Mesendoderm (in vitro differentiated cells): ENCODE measurements at regions not wholly inside any gene's neighbourhood (a gene's known extent, or its start where the extent isn't known, plus 50 kb on each side); places are given as distances from the start of the nearest gene placed in this dataset.

Source experiments
- DNase-seq: peaks from one replicate; pipeline ENCODE4 v3.0.0; 2013
- H2AK5ac ChIP-seq: 2 replicates; pipeline ENCODE4 v1.6.1; 2013; ENCODE audit warnings: low read length, inconsistent platforms
- H2BK120ac ChIP-seq: 2 replicates; pipeline ENCODE4 v1.6.1; 2013; ENCODE audit warnings: low read depth, mild to moderate bottlenecking, low read length, moderate library complexity, mixed read lengths
- H2BK15ac ChIP-seq: replicated peaks from 2 replicates; pipeline ENCODE4 v1.6.1; 2013; ENCODE audit warnings: low read depth, mild to moderate bottlenecking, moderate library complexity
- H2BK5ac ChIP-seq: 2 replicates; pipeline ENCODE4 v1.6.1; 2013; ENCODE audit warnings: low read length, inconsistent platforms
- H3K18ac ChIP-seq: 2 replicates; pipeline ENCODE4 v1.6.1; 2013; ENCODE audit warnings: mild to moderate bottlenecking, low read length, mixed read lengths
- H3K23ac ChIP-seq: one replicate; pipeline ENCODE4 v1.6.1; 2013; ENCODE audit warnings: low read length
- H3K27ac ChIP-seq: 2 replicates; pipeline ENCODE4 v1.5.1; 2013; ENCODE audit warnings: low read depth, mild to moderate bottlenecking, inconsistent platforms, low read length, moderate library complexity
- H3K27me3 ChIP-seq: 2 replicates; pipeline ENCODE4 v1.6.1; 2013; ENCODE audit warnings: low read length, control low read depth, mild to moderate bottlenecking, inconsistent platforms; ENCODE audit not compliant: insufficient read depth, poor library complexity
- H3K36me3 ChIP-seq: 2 replicates; pipeline ENCODE4 v1.6.1; 2013; ENCODE audit warnings: low read length, inconsistent platforms; ENCODE audit not compliant: control insufficient read depth, insufficient read depth
- H3K4ac ChIP-seq: one replicate; pipeline ENCODE4 v1.6.1; 2013; ENCODE audit warnings: low read depth, mild to moderate bottlenecking, low read length, moderate library complexity
- H3K4me1 ChIP-seq: 2 replicates; pipeline ENCODE4 v1.6.1; 2013; ENCODE audit warnings: low read depth, low read length, inconsistent platforms; ENCODE audit not compliant: control insufficient read depth
- H3K4me2 ChIP-seq: 2 replicates; pipeline ENCODE4 v1.6.1; 2013; ENCODE audit warnings: low read length
- H3K4me3 ChIP-seq: 2 replicates; pipeline ENCODE4 v1.5.1; 2013; ENCODE audit warnings: mild to moderate bottlenecking, low read length
- H3K56ac ChIP-seq: one replicate; pipeline ENCODE4 v1.6.1; 2013; ENCODE audit warnings: low read length
- H3K79me1 ChIP-seq: 2 replicates; pipeline ENCODE4 v1.6.1; 2013; ENCODE audit warnings: low read length, inconsistent platforms
- H3K79me2 ChIP-seq: 2 replicates; pipeline ENCODE4 v1.6.1; 2013; ENCODE audit warnings: mild to moderate bottlenecking, low read length; ENCODE audit not compliant: control insufficient read depth, insufficient read depth
- H3K9ac ChIP-seq: 2 replicates; pipeline ENCODE4 v1.6.1; 2013; ENCODE audit warnings: low read length, inconsistent platforms
- H4K5ac ChIP-seq: one replicate; pipeline ENCODE4 v1.6.1; 2013; ENCODE audit warnings: low read length
- H4K8ac ChIP-seq: one replicate; pipeline ENCODE4 v1.6.1; 2013; ENCODE audit warnings: low read depth, mild to moderate bottlenecking, control low read depth, low read length, moderate library complexity
- WGBS: extraction: QIAGEN DNeasy Blood & Tissue Kit; methylation state at CpG from one replicate; pipeline ENCODE4 v1.1.7; 2013; ENCODE audit warnings: low lambda C conversion rate, missing lambda C conversion rate; ENCODE audit not compliant: insufficient coverage; ENCODE audit errors: extremely low coverage; 5-methylcytosine and 5-hydroxymethylcytosine counted together

DNA sequence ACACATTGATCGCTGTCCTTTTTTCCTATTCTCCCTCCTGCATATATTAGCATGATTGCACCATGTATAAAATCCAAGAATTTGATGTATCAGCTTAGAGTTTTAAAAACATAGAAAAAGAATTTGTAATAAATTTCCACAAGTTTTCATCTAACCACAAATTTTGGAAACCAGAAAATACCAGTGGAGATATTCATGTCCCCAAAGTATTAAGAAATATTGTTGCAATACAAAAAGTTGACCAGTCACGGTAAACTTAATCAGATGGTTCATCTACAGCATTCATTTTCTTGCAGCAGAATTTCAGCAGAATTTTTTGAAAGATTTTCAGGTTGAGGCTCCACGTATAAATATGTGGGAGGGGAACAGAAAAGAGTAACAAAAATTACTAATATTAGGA is 500.9 kb upstream of the MDFIC2 start:
- Histone ChIP-seq H3K79me1 (no peaks in the 10 kb centered on the region), H2BK120ac (no peak overlapping the region), H3K4ac (no peak overlapping the region), H3K36me3 (no peaks in the 10 kb centered on the region), H3K9ac (no peak overlapping the region), H4K5ac (no peak overlapping the region), H3K27ac (no peak overlapping the region), H3K4me1 (no peaks in the 10 kb centered on the region), H3K4me3 (no peak overlapping the region), H4K8ac (no peak overlapping the region), H3K18ac (no peak overlapping the region), H2BK5ac (no peak overlapping the region), H3K4me2 (no peak overlapping the region), H3K23ac (no peak overlapping the region), H2AK5ac (no peak overlapping the region), H3K79me2 (no peaks in the 10 kb centered on the region), H2BK15ac (no peak overlapping the region), H3K56ac (no peak overlapping the region), H3K27me3 (no peaks in the 10 kb centered on the region)
- no peak for DNase-seq
- no CpG with 5 or more reads among the region's 3 CpGs for WGBS

GRCh38 chr3:70811880-70812279 is 499.4 kb upstream of the MDFIC2 start:
- H3K36me3 ChIP-seq = no peaks in the 10 kb centered on the region
- no peaks in the 10 kb centered on the region for H3K4me1 ChIP-seq
- H3K27me3 ChIP-seq = no peaks in the 10 kb centered on the region
- peak; percentile 35 for DNase-seq
- no peak overlapping the region for H3K4me2 ChIP-seq
- no peak overlapping the region for H4K5ac ChIP-seq
- H3K79me2 ChIP-seq = no peaks in the 10 kb centered on the region
- no peak overlapping the region for H2AK5ac ChIP-seq
- H3K23ac ChIP-seq = no peak overlapping the region
- H3K9ac ChIP-seq = no peak overlapping the region
- no peak overlapping the region for H2BK120ac ChIP-seq
- no CpG with 5 or more reads among the region's 2 CpGs for WGBS
- no peak overlapping the region for H4K8ac ChIP-seq
- no peak overlapping the region for H3K56ac ChIP-seq
- H3K4me3 ChIP-seq = no peak overlapping the region
- H2BK5ac ChIP-seq = no peak overlapping the region
- H3K18ac ChIP-seq = no peak overlapping the region
- no peak overlapping the region for H3K27ac ChIP-seq
- H3K4ac ChIP-seq = no peak overlapping the region
- H2BK15ac ChIP-seq = no peak overlapping the region
- H3K79me1 ChIP-seq = no peaks in the 10 kb centered on the region

GRCh38 chr3:70808881-70809280 is 496.4 kb upstream of the MDFIC2 start:
- Histone ChIP-seq H3K4me2 (no peak overlapping the region), H3K79me2 (no peaks in the 10 kb centered on the region), H3K9ac (no peak overlapping the region), H3K56ac (no peak overlapping the region), H2AK5ac (no peak overlapping the region), H3K27me3 (no peaks in the 10 kb centered on the region), H2BK15ac (no peak overlapping the region), H3K36me3 (no peaks in the 10 kb centered on the region), H3K79me1 (no peaks in the 10 kb centered on the region), H4K8ac (no peak overlapping the region), H3K4me3 (no peak overlapping the region), H3K23ac (no peak overlapping the region), H3K27ac (no peak overlapping the region), H3K4me1 (no peaks in the 10 kb centered on the region), H2BK120ac (no peak overlapping the region), H4K5ac (no peak overlapping the region), H2BK5ac (no peak overlapping the region), H3K18ac (no peak overlapping the region), H3K4ac (no peak overlapping the region)
- no CpG with 5 or more reads among the region's 1 CpG for WGBS
- DNase-seq = no peak

GRCh38 chr3:70806556-70806955 is 494.1 kb upstream of the MDFIC2 start:
- Histone ChIP-seq H3K36me3 (no peaks in the 10 kb centered on the region), H3K18ac (no peak overlapping the region), H4K5ac (no peak overlapping the region), H2AK5ac (no peak overlapping the region), H4K8ac (no peak overlapping the region), H3K56ac (no peak overlapping the region), H3K23ac (no peak overlapping the region), H2BK15ac (no peak overlapping the region), H3K4me2 (no peak overlapping the region), H3K79me2 (no peaks in the 10 kb centered on the region), H3K9ac (no peak overlapping the region), H2BK120ac (no peak overlapping the region), H3K79me1 (no peaks in the 10 kb centered on the region), H2BK5ac (no peak overlapping the region), H3K4me3 (no peak overlapping the region), H3K4ac (no peak overlapping the region), H3K27ac (no peak overlapping the region), H3K4me1 (no peaks in the 10 kb centered on the region), H3K27me3 (no peaks in the 10 kb centered on the region)
- no peak for DNase-seq
- no CpG with 5 or more reads among the region's 7 CpGs for WGBS

- H3K4me2 ChIP-seq = no peak overlapping the region
- no peak overlapping the region for H3K27ac ChIP-seq
- no peaks in the 10 kb centered on the region for H3K36me3 ChIP-seq
- H3K4ac ChIP-seq = no peak overlapping the region
- no peaks in the 10 kb centered on the region for H3K27me3 ChIP-seq
- no CpG with 5 or more reads among the region's 6 CpGs for WGBS
- no peak overlapping the region for H3K23ac ChIP-seq
- H3K79me1 ChIP-seq = no peaks in the 10 kb centered on the region
- no peak overlapping the region for H3K9ac ChIP-seq
- H2BK120ac ChIP-seq = no peak overlapping the region
- H2BK15ac ChIP-seq = no peak overlapping the region
- H3K4me1 ChIP-seq = no peaks in the 10 kb centered on the region
- no peaks in the 10 kb centered on the region for H3K79me2 ChIP-seq
- H3K4me3 ChIP-seq = no peak overlapping the region
- H2BK5ac ChIP-seq = no peak overlapping the region
- DNase-seq = no peak
- H3K18ac ChIP-seq = no peak overlapping the region
- no peak overlapping the region for H3K56ac ChIP-seq
- H4K5ac ChIP-seq = no peak overlapping the region
- no peak overlapping the region for H4K8ac ChIP-seq
- no peak overlapping the region for H2AK5ac ChIP-seq
Measured at GRCh38 chr3:70806021-70806420, 493.6 kb upstream of the MDFIC2 start.

DNA sequence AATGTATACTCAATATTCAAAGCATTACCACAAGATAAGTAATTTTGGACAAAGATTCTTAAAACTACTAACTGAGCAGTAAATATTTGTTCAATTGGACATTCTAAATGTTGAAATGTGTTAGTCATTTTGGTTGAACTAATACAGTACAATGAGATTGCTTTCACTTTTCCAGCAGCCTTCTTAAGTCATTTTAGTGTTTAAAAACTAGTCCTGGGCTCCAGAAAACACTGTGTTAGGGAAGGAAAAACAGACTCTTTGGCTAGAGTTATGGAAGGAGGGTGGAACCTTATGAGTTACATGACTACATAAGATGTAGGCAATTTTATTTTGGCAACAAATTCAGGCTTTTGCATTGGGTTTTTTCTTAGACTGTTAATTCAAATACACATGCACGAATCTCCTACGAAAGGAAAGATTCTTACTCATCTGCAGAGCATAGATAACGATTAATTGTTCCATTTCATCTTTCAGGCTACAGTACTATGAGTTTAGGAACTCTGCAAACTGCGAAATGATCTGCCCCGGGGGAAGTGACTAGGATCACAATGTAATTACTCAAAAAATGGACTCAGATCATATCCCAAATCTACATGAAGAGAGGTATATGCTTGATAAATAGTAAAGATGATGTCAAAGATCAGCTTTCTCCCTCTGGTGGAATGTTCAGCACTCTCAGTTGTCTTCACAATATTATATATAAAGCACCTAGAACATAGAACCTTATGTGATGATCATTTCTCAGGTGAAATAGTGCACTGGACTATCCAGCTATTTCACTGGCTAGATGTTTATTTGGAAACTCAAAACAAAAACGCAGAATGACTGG is 492.8 kb upstream of the MDFIC2 start:
- Histone ChIP-seq H4K5ac (no peak overlapping the region), H3K79me1 (no peaks in the 10 kb centered on the region), H3K4me1 (no peaks in the 10 kb centered on the region), H2BK15ac (no peak overlapping the region), H4K8ac (no peak overlapping the region), H3K27me3 (no peaks in the 10 kb centered on the region), H3K79me2 (no peaks in the 10 kb centered on the region), H3K56ac (no peak overlapping the region), H3K27ac (no peak overlapping the region), H3K4me2 (no peak overlapping the region), H2BK5ac (no peak overlapping the region), H2BK120ac (no peak overlapping the region), H3K4ac (no peak overlapping the region), H3K9ac (no peak overlapping the region), H3K36me3 (no peaks in the 10 kb centered on the region), H3K18ac (no peak overlapping the region), H3K23ac (no peak overlapping the region), H3K4me3 (no peak overlapping the region), H2AK5ac (no peak overlapping the region)
- WGBS = no CpG with 5 or more reads among the region's 6 CpGs
- DNase-seq = no peak
